Lower lobe of right lung (tissue), 2 donors: ENCODE measurements at regions not wholly inside any gene's neighbourhood (a gene's known extent, or its start where the extent isn't known, plus 50 kb on each side); places are given as distances from the start of the nearest gene placed in this dataset.

Experiments
- ATAC-seq, 2 donors: fragments of 200-7000 bp; cut with Tn5 transposase; one replicate each; pipeline ENCODE4 v1.9.1; 2020 to 2022; ENCODE audit warnings: mild to moderate bottlenecking in 2 of 2, moderate library complexity in 2 of 2
- DNase-seq: peaks from one replicate; pipeline ENCODE4 v3.0.0-alpha.2; 2020
- H3K27ac ChIP-seq: fragments of 200-600 bp; one replicate; pipeline ENCODE4 v1.8.0; 2022
- H3K27me3 ChIP-seq: fragments of 200-600 bp; one replicate; pipeline ENCODE4 v1.8.0; 2022; ENCODE audit warnings: low read depth
- H3K36me3 ChIP-seq: fragments of 200-600 bp; one replicate; pipeline ENCODE4 v1.8.0; 2022; ENCODE audit warnings: mild to moderate bottlenecking
- H3K4me1 ChIP-seq: fragments of 200-600 bp; one replicate; pipeline ENCODE4 v1.8.0; 2022
- H3K4me3 ChIP-seq: fragments of 200-600 bp; one replicate; pipeline ENCODE4 v1.8.0; 2022; ENCODE audit warnings: mild to moderate bottlenecking
- H3K9me3 ChIP-seq: fragments of 200-600 bp; one replicate; pipeline ENCODE4 v1.8.0; 2022
- CTCF ChIP-seq: fragments of 200-600 bp; IDR thresholded peaks from one replicate; pipeline ENCODE4 v1.8.0; 2022; ENCODE audit warnings: antibody characterized with exemption, mild to moderate bottlenecking
- intact Hi-C: fragments of 100-400 bp; cut with DNase I; formaldehyde crosslinking; loops from one replicate; pipeline ENCODE4 v1.11.0; 2022
- donor health status: DM: no; HTN: yes; CAD: no; lungs with severe emphysema.

DNA sequence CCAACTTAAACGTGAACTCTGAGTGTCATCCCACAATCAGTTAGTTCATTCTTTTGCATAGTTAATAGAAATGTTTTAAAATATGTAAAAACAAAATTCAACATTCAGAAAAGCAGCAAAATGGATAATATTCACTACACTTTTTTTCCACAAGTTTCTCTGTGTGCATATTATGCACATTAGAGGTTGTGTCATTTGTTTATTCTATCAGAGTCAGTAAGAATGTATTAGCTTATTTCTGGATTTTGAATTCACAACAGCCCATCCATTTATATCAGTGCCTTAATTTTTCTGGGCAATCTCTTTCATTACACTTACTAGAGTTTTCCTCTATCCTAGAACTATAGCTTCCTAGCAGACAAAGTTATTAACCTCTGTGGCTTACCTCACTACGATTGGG is 432.7 kb upstream of the SEMA3A start:
- TF ChIP-seq CTCF, result no peak
- Histone ChIP-seq H3K9me3 (peaks cover 5% of the 10 kb centered on the region), H3K27ac (no peak overlapping the region), H3K36me3 (no peaks in the 10 kb centered on the region), H3K27me3 (no peaks in the 10 kb centered on the region), H3K4me1 (no peaks in the 10 kb centered on the region), H3K4me3 (no peak overlapping the region)
- ATAC-seq (no peak), DNase-seq (no peak)
- intact Hi-C loops, result no loop called here

- DNase-seq (no peak), ATAC-seq (no peak)
- Histone ChIP-seq H3K36me3 (no peaks in the 10 kb centered on the region), H3K9me3 (no peaks in the 10 kb centered on the region), H3K4me3 (no peak overlapping the region), H3K27me3 (no peaks in the 10 kb centered on the region), H3K4me1 (no peaks in the 10 kb centered on the region), H3K27ac (no peak overlapping the region)
- intact Hi-C loops, result no loop called here
- no peak for TF ChIP-seq CTCF
These were observed 430.3 kb upstream of the SEMA3A start for GRCh38 chr7:84624927-84625326.

GRCh38 chr7:84624527-84624926 is 429.9 kb upstream of the SEMA3A start:
- H3K36me3 ChIP-seq, result no peaks in the 10 kb centered on the region
- intact Hi-C loops, result no loop called here
- no peaks in the 10 kb centered on the region for H3K27me3 ChIP-seq
- no peak for DNase-seq
- no peaks in the 10 kb centered on the region for H3K4me1 ChIP-seq
- no peak for ATAC-seq
- no peaks in the 10 kb centered on the region for H3K9me3 ChIP-seq
- TF ChIP-seq CTCF, result no peak
- no peak overlapping the region for H3K27ac ChIP-seq
- no peak overlapping the region for H3K4me3 ChIP-seq

GRCh38 chr7:84617265-84618030 is 422.9 kb upstream of the SEMA3A start:
- DNase-seq (no peak), ATAC-seq (no peak)
- H3K36me3 ChIP-seq, result no peaks in the 10 kb centered on the region

GRCh38 chr7:84614821-84615501 is 420.4 kb upstream of the SEMA3A start:
- TF ChIP-seq CTCF, result no peak
- intact Hi-C loops, result no loop called here
- Histone ChIP-seq H3K4me1 (no peaks in the 10 kb centered on the region), H3K4me3 (no peak overlapping the region), H3K9me3 (no peaks in the 10 kb centered on the region), H3K27me3 (no peaks in the 10 kb centered on the region), H3K27ac (no peak overlapping the region), H3K36me3 (no peaks in the 10 kb centered on the region)
- DNase-seq (no peak), ATAC-seq (no peak)

More at GRCh38 chr7:84617265-84618030, 422.9 kb upstream of the SEMA3A start:
- intact Hi-C loops, result no loop called here
- no peak overlapping the region for H3K27ac ChIP-seq
- H3K4me1 ChIP-seq, result no peaks in the 10 kb centered on the region
- no peak overlapping the region for H3K4me3 ChIP-seq
- TF ChIP-seq CTCF, result no peak
- no peaks in the 10 kb centered on the region for H3K9me3 ChIP-seq
- H3K27me3 ChIP-seq, result no peaks in the 10 kb centered on the region
